G401.6 (cell line): ENCODE measurements at regions not wholly inside any gene's neighbourhood (a gene's known extent, or its start where the extent isn't known, plus 50 kb on each side); places are given as distances from the start of the nearest gene placed in this dataset.
A peak's percentile ranks its signal among the peaks of the same experiment; 100 is the strongest.

Experiments used
- FAIRE-seq: peaks from 2 replicates; lab custom pipeline; 2012; peaks lifted over from hg19 to GRCh38; lab: Jason Lieb, UNC

GRCh38 chr2:105592288-105592687 is 152.4 kb upstream of the NCK2 start:
- no peak for FAIRE-seq

DNA sequence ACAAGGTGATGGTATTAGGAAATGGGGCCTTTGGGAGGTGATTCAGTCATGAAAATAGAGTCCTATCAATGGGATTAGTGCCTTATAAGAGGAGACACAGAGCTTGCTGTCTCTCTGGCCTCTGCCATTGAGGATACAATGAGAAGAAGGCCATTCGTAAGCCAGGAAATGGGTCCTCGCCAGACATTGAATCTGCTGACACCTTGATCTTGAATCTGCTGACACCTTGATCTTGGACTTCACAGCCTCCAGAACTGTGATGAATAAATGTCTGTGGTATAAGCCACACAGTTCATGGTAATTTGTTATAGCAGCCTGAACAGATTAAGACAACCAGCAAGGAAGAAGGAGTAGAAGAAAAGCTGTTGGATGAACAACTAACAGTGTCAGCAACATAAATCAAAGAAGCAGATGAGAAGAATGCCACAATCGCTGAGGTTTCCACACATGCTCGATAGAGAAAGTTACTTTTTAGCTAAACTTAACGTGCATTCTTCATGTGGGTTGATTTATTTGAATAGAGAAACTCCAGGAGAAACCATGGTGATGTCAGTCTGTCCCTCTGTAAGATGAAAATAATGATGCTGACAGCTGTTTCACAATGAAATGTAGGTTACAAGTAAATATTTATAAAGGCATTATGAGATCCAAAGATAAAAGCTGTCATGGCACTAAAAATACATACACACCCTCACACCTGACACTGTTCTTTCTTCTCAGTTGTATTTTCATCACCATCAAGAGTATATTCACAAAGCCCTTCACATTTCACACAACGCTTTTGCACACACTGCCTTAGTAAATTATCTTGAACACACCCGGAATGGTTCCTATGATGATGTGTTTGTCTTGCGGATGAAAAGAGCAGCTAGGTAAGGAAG is 153.7 kb upstream of the NCK2 start:
- FAIRE-seq: no peak

GRCh38 chr2:105588581-105588980 is 156.1 kb upstream of the NCK2 start:
- no peak for FAIRE-seq

DNA sequence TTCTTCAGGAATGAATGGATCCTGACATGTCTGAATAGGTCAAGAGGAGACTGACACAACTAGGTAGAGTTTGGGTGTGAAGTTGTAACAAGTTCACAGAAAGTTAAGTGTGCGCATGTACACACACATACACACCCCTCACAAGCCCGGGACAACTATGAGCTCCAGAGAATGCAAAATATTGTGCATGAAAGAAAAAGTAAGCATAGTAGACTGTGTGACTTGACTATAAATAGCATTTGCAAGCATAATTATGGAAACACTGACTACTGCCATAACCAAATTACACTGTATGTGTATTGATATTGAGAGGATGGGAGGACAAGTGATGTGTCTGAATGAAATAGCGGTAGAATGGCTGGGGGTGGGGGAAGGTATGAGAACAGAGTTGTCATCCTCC is 157.1 kb upstream of the NCK2 start:
- no peak for FAIRE-seq

GRCh38 chr2:105584435-105585010 is 160.2 kb upstream of the NCK2 start:
- FAIRE-seq: no peak

GRCh38 chr2:105582952-105583660 is 161.6 kb upstream of the NCK2 start:
- FAIRE-seq: no peak

- FAIRE-seq: no peak
These were observed 163.2 kb upstream of the NCK2 start for GRCh38 chr2:105581555-105581944.

GRCh38 chr2:105580870-105581554 is 163.7 kb upstream of the NCK2 start:
- no peak for FAIRE-seq

DNA sequence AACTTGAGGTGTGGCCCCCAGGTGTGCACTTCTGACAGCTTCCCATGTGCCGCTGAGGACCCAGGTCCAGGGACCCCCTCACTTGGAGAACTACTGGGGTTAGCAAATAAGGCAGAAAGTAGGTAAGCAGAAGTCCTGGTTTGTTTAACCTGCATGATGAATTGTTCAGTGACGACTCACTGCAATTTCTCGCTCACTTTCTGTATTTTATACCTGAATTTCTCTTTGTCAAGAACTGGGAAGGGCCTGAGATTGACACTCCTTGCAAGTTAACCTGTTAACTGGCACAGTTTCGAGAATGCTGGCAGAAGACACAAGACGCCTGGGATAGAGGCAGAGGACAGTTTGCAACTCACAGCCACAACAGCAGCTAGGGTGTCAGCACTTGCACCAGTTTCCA is 164.5 kb upstream of the NCK2 start:
- no peak for FAIRE-seq

GRCh38 chr2:105578166-105578565 is 166.5 kb upstream of the NCK2 start:
- no peak for FAIRE-seq

DNA sequence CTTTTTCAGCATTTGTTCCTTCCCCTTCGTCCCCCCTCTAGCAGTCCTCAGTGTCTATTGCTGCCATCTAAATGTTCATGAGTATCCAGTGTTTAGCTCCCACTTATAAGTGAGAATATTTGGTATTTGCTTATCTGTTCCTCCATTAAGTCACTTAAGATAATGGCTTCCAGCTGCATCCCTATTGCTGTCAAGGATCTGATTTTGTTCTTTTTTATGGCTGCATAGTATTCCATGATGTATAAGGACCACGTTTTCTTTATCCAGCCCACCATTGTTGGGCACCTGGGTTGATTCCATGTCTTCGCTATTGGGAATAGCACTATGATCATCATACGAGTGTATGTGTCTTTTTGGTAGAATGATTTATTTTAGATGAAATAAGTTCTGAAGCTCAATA is 166.9 kb upstream of the NCK2 start:
- no peak for FAIRE-seq

- FAIRE-seq: peak; percentile 8
These were observed 168.1 kb upstream of the NCK2 start for GRCh38 chr2:105576440-105577241.

DNA sequence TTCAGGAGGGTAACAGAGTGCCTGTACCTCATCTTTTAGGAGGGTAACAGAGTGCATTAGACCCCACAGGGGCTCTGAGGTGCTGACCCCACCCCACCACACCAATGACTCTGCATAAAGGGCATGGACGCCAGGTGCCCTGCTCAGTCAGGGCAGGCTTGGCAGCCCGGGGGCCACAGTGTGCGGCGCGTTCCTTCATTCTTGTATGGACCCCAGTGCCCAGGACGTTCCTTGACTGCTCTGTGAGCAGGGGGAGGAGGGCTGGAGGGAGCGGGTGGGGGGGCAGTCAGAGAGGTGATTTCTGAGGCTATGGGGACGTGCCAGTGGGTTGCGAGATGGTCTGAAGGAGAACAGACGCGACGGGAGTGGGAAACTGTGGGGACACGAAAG is 168.7 kb upstream of the NCK2 start:
- no peak for FAIRE-seq

DNA sequence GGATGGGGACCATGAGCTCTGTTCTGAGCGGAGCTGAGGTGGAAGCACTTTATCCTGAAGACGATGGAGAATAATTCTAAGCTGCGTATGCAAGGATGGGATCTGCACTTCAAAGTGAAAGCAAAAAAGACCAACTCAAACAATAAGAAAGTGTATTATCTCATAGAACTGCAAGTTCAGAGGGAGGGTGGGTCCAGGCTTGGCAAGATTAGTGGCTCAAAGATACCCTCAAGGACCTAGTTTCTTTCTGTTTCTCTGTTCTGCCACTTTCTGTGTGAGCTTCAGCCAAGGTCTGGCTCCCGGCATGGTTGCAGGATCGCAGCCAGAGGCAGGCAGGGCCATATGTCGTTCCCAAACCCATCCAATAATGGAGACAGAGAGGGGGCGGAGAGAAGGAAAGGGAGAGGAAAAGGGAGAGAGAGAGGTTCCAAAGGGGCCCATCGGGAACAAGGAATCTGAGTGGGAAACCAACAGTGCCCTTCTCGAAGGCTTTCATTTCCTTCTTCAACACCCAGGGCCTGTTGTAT is 169.2 kb upstream of the NCK2 start:
- no peak for FAIRE-seq

- no peak for FAIRE-seq
These were observed 169.8 kb upstream of the NCK2 start for GRCh38 chr2:105574796-105575344.

GRCh38 chr2:105573910-105574655 is 170.6 kb upstream of the NCK2 start:
- no peak for FAIRE-seq

- no peak for FAIRE-seq
These were observed 171.2 kb upstream of the NCK2 start for GRCh38 chr2:105573490-105573889.

DNA sequence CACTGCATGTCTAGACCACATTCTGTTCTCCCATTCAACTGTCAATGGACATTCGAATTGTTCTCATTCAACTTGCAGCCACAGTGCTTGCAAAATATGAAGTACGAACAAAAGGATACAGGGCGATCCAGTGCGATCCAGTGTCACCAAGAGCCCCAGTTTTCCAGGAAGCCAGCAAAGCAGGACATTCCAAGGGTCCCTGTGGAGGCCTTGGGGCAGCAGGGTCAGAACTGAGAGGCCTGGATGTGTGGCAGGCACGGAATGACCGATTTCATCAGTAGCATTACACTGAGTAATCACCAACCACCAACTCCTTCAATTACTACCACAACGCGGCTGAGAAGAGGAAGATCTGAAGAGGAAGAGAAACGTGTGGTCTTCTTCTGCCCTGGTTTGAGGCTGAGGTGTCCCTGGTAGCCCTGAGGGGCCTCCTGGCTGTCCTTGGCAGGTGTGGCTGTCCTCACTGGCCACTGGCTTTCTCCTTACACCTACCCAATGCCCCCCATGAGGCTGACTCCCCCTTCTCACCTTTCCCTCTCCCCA is 172.7 kb upstream of the FHL2 start:
- FAIRE-seq: no peak

GRCh38 chr2:105570757-105571156 is 171.9 kb upstream of the FHL2 start:
- no peak for FAIRE-seq

DNA sequence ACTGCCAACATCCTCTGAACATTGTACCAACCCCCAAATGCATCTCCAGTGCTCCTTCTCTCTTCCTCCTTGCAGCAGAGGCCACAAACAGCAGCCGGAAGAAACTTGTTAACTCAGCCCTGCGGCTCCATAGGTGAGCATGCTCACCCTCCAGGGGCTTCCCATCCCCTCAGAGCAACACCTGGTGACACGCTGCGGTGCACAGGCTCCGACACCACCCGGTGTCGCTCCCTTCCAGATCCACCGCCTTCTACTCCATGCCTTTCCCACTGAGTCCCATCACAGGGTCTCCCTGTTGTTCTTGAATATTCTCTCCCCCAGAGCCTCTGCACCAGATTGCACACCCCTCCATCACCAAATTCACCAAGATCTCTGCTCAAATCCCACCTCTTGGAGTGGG is 171.5 kb upstream of the FHL2 start:
- FAIRE-seq: no peak
